Right ventricle myocardium superior (tissue), 1 donor: ENCODE measurements at regions not wholly inside any gene's neighbourhood (a gene's known extent, or its start where the extent isn't known, plus 50 kb on each side); places are given as distances from the start of the nearest gene placed in this dataset.

Source experiments
- ATAC-seq: fragments of 200-7000 bp; cut with Tn5 transposase; one replicate; pipeline ENCODE4 v1.9.1; 2020; ENCODE audit warnings: mild to moderate bottlenecking; ENCODE audit not compliant: poor library complexity
- DNase-seq: peaks from one replicate; pipeline ENCODE4 v3.0.0-alpha.2; 2020
- intact Hi-C: fragments of 100-400 bp; cut with DNase I; formaldehyde crosslinking; loops from one replicate; pipeline ENCODE4 v1.11.2; 2022
- donor health status: DM: no; HTN: yes; CAD: no; lungs with severe emphysema.

DNA sequence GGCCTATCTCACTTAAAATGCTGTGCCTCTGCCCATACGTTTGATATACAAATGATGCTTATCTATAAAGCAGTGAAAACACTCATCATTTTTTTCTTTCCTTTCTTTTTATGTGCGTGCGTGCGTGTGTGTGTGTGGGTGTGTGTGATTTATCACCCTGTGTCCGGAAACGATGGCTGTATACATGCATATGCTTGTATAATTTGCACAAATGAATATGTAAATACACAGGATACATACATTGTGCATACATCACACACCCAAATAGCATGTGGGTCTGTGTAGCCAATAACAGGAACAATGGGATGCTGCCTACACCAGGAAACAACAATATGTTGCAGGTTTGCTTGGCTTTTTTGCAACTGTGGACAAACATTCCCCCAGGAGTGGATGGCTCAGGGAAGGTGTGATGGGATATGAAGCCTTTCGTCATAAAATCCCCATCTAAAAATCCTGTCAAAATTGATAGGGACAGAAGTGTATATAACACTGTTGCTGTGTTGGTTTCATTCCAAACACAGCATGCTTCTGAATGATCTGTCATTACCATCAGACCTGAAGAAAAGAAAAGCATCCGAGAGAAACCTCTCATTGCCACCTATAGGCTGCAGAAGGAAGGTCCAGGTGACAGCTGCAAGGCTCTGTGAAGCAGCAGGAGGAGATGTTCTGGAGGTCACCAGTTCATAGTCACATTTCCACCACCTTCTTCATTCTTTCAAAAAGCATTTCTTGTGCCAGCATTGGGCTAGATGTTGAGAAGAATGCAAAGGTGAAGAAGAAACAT lies 503.9 kb upstream of the NR2F2 start:
- no peak for DNase-seq
- intact Hi-C loops: no loop called here
- ATAC-seq: no peak

DNA sequence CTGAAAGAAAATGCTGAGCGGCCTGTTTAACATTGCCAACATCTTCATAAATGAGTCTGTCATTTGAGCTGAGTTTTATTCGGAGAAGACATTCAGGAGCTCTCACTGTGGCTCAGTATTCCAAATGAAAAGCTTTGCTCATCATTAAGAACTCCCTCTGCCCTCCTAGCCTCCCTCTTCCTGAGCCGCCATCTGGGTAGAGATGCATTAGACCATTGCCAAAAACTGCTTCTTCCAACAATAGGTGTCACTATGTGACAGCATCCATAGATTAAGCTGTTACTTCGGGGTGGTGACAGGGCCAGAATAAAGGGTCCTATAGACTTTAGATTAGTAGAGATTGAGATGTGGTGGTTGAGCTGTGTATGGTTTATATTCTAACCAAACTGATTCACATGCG lies 501.4 kb upstream of the NR2F2 start:
- DNase-seq (no peak), ATAC-seq (no peak)
- intact Hi-C loops: no loop called here

DNA sequence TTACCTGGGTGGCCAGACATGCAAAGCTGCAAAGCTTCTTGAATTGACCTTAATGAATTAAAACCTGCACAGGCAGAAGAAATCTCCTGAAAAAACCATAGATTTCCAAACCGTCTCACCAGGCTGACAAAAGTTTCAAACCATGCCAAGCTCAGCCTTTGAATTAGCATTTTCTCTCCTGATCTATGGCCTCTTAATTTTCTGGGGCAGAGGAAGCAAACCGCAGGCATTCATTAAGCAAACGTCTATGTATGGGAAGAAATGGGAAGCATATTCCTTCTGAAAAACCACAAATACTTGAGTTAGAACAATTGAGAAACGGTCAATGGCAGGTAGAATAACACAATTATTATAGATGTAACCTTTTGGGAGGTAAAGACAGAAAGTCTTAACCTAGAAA lies 500.2 kb upstream of the NR2F2 start:
- ATAC-seq: no peak
- no peak for DNase-seq
- intact Hi-C loops: no loop called here

DNA sequence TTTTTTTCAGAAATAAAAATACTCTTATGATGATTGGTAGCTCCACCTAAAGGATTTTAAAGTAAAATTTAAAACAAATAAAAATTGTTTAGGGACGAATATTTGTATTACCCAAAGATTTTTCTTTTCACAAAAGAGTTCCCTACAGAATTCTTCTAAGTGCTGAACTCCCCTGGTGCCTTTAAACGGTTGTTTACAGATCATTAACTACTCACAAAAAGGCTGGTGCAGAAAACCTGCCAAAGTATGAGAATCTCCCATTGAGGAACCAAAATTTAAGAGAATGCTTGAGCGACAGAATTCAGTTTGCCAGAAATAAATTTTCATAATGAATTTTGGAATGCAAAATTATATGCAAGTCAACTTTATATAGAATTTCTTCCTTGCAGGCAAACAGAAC lies 497.8 kb upstream of the NR2F2 start:
- DNase-seq (no peak), ATAC-seq (no peak)
- intact Hi-C loops: no loop called here

DNA sequence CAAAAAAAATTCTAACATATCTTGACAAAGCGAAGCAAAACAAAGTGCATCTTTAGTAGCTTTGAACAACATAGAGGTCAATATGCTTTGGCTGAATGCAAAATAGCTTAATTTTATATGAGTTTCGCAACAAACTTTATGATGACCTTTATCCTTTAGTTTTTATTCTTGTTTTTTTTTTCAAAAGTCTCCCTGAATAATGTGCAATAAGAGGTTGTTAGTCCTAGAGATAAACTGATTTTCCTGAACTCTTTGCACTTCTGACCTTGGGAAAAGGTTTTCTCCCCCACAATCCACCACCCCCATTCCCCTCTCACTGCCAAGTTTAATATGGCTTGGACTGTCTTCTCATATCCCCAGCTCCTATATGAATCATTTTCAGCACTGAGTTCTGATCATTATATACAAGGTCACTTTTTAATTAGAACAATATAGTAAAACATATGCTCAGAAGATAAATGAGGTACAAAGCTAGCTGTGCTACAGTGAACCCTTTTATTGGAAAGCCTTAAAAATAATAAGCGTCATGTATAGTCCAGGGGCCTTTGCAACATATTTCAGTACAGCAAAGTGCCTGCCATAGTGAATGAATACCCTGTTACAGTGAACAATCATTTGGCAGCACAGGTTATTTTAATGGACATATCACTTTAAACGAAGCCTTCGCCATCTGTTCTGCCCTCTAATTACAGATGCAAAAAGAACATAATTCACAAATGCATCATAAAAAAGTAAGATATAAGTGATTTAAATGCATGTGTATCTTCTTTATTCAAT lies 496.3 kb upstream of the NR2F2 start:
- no peak for DNase-seq
- intact Hi-C loops: no loop called here
- no peak for ATAC-seq

DNA sequence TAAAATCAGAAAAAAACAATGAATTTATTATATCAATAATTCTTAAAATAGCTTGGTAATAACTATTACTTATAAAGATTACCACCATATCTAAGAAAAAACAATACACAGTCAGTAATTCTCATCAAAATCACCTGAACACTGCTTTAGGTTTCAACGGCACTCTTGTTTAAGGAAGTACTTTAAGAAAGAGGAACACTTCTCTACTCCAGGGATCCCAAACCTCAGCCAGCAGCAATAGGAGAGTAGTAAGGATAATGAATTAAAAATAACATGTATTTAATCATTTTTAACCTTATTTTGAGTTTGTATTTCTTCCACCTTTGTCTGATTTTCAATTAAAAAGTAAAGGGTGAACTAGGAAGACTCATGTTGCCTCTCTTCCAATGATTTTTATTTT lies 494.0 kb upstream of the NR2F2 start:
- intact Hi-C loops: no loop called here
- ATAC-seq (no peak), DNase-seq (no peak)

DNA sequence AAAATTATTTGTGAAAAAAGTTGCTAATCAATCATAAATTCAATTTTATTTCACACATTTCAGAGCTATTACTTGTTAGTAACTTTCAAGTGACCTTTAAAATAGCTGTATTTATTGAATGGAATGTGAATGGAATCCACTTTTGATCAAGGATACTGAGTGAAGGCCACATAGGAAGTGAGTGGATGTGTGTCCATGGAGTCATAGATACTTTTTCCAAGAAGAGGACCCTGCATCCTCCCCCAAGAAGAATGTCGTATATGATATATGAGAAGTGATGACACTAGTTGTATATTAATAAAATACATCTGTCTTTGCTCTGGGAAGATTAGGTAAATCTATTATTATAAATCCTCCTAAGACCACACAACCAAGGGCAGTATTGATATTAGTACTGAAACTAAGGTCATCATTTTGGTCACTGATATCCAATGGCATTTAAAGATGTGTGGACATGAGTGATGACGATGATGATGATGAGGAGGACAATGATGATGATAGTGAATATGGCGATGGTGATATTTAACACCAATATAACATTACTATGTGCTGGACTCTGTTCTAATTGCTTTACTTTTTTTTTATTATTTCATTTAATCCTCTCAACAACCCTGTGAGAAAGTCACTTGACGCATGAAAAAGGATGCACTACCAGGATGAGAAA lies 493.0 kb upstream of the NR2F2 start:
- ATAC-seq (no peak), DNase-seq (no peak)
- intact Hi-C loops: no loop called here

DNA sequence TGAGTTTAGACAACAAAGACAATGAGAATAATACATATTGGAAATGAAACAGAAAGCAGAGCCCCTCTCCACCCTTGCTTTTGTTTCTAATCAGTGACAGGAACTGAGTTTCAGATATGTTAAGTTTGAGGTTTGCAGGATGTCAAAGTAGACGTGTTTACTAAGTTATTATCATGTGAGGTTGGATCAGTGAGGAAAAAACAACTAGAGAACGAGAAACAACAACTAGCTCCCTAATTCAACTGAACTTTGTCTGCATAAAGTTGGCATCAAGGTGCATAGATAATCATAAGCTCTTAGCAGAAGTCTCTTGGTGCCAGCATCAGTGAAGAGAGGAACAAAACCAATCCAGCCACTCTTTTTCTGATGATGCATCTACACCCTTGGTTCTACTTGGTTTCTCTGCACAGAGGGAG lies 491.1 kb upstream of the NR2F2 start:
- DNase-seq (no peak), ATAC-seq (no peak)
- intact Hi-C loops: no loop called here

DNA sequence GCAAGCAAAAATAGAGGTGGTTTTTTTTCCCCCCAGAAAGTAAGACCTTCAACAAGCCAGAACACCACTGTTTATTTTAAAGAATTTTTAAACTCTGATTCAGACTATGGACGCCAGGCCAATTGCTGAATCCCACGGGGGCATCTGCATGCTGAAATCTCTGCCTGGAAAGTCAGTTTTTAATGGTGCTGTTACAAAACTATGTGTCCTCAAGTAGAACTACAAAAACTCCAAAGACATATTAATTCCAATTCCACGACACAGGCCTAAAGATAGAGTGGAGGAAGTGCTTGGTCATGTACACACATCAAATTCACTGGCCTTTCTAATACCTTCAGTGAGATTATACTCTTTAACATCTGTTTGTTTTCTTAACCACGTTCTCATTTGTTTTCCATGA lies 490.5 kb upstream of the NR2F2 start:
- intact Hi-C loops: loop anchor here (10.0 kb wide), 1 partner anchor 575 kb away; no protein-coding TSS in a partner anchor

DNA sequence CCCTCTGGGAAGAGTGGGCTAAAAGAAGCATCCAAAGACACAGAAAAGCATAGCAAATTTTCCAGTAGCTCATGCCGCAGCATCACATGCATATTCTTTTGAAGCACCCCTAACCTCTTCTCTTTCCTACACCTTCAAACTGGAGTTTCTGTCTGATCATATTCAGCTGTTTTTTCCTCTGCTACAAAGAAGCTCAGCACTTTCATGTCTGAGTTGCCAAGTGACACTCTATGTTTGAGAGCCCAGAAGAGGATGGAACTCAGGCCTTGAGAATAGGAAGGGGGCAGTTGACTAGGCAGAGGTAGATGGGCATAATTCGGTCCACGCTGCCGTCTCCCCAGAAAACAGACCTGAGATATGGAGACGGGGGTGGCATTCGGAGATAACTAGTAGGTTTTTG lies 489.6 kb upstream of the NR2F2 start:
- intact Hi-C loops: loop anchor here (10.0 kb wide), 1 partner anchor 576 kb away; no protein-coding TSS in a partner anchor
- no peak for DNase-seq

More for the DNA sequence above, 490.5 kb upstream of the NR2F2 start:
- peak; percentile 63 for ATAC-seq
- peak; percentile 70 for DNase-seq

DNA sequence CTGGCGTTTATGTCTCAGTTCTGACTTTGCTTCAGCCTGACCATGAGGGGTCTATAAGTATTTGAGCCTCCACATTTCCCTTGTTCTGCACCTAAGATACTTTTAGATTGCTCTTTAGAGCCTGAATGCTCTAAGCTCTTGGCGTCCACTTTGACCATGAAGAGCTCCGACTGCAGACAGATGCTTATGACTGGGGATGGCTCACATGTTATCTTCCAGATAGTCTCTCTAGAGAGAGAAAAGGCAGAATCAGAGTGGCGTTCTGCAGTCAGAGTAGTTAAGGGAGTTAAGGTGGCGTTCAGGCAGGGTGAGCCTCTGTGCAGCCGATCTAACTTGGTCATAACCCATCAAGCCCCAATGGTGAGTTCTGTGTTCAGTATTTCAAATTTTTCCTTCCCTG lies 487.9 kb upstream of the NR2F2 start:
- intact Hi-C loops: loop anchor here (10.0 kb wide), 1 partner anchor 578 kb away; no protein-coding TSS in a partner anchor
- ATAC-seq: no peak
- DNase-seq: no peak

More for the DNA sequence above, 489.6 kb upstream of the NR2F2 start:
- ATAC-seq: no peak

DNA sequence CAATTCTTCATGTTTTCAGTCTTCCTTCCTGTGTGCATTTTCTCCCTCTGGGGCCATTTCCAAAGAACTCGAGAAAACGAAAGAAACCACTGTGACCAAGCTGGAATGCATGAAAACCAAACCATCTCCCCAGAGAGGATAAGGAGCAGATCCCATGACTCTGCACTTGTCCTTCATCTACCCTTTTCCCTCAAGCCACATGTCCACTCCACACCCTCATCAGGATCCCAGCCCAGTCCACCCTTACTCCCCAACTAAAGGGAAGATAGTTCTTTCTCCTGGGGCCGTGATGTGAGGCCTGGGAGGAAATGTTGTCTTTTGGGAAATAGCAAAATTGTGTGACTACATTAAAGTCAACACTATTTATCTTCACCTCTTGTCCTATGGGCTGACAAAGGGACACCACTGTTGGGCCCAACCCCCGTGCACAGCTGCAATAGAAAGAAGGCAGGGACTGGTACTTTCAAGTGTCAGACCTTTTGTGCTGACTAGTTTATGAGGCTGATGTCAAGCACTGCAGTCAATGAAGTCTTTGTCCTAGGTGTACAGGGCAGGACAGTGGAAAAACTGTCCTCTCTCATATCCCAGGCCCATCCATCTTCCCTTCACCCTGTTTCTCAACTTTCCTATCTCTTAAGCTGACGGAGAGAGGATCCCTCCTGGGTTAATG lies 487.1 kb upstream of the NR2F2 start:
- ATAC-seq (peak; percentile 71), DNase-seq (peak; percentile 53)
- intact Hi-C loops: loop anchor here (10.0 kb wide), 1 partner anchor 579 kb away; no protein-coding TSS in a partner anchor

DNA sequence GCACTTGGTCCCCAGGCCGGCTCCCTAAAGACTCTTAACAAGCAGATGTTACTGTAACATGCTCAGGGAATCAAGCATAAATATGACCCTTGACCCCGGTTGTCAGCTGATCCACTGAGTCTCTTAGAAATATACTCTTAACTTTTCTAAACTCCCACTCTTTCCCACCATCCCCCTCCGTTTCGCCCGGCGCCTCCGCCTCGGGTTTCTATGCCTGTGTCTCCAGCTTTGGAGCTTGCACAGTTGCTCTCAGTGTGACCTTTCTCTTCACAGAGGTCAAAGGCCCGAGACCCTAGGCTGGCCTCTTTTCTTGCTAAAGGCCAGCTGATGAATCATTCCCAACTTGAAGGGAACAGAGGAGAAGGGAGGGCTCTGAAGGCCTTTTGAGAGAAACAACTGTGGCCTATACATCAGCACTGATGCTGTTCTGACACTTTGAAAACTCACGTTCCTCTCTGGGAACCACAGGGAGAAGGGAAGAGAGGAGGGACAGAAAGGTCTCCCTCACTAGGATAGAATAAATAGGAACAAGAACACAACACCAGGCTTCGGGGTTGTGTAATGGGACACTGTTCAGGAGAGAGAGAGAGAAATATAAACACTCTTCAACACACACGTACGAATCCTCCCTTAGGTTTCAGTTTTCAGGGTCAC lies 484.5 kb upstream of the NR2F2 start:
- intact Hi-C loops: loop anchor here (10.0 kb wide), 1 partner anchor 581 kb away; no protein-coding TSS in a partner anchor
- DNase-seq: peak; percentile 70
- ATAC-seq: peak; percentile 64

DNA sequence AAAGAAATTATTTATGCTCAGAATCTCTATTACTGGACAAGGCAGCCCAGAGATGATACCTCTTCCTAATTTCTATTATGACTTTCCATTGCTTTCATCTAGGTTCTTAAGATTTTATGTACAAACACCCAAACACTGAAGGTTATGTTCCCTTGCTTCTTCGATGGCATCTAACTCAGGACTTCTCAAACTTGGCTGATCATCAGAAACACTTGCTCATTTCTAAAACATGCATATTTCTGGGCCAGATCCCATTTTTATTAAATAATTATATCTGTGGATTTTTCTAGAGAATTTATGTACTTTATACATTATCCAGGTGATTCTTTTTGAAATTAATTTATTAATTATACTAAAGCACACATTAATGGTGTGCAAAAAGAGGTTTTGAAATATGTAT lies 482.4 kb upstream of the NR2F2 start:
- intact Hi-C loops: loop anchor here (10.0 kb wide), 1 partner anchor 583 kb away; no protein-coding TSS in a partner anchor
- ATAC-seq: no peak

DNA sequence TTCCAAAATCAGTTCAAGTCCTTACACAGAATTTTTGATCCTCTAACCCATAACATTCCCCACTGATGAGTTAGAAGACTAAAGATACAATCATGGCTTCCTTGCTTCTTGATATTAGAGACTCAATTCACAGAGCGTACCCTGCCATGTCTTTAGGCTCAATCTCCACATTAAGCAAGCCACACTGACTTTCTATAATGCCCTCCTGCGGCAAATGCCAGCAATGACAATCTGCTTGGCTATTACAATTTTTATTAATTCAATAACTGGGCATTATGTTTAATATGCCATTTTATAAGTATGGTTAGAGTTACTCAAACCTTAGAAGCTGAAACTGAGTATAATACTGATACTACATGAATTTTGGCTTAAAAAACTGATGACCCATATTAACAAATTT lies 479.7 kb upstream of the NR2F2 start:
- ATAC-seq (no peak), DNase-seq (no peak)
- intact Hi-C loops: no loop called here

More for the DNA sequence above, 482.4 kb upstream of the NR2F2 start:
- no peak for DNase-seq

DNA sequence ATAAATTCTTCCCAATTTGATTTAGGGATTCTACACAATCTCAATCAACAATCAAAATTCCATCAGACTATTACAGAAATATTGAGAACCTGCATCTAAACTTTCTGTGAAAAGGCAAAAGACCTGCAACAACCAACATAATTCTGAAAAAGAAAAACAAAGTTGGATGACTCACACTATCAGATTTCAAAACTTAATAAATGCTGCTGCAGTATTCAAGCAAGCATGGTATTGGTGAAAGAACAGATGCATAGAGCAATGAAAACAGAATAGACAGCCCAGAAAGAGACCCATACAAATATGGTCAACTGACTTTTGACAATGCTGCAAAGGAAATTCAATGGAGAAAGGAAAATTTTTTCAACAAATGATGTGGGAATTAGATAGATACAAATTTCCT lies 477.1 kb upstream of the NR2F2 start:
- DNase-seq: no peak
- ATAC-seq: no peak
- intact Hi-C loops: no loop called here

DNA sequence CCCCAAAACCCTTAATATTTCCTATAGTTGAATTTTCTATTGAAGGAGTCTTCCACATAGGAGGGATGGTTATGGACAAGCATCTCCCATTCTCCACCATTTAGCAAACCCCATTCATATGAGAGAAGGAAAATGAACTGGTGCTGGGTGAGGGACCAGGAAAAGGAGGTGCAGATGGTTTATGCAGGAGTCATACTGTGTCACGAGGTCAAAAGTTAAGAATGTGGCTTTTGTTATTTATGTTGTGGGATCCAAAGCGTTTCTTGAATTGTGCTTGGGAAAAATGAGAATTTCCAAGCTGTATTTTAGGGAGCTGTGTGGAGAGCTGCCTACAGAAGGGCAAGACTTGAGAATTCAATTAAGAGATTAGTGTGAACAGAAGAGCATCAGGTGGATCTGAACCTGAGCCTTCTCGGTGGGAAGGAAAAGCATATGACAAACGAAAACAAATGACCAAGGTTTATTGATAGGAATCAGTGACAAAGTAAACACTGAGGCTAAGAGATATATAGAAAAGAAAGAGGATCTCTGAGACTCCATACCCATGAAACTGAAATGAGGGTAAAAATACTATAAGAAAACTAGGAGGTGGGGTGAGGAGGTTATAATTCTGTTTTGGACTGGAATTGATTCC lies 473.3 kb upstream of the NR2F2 start:
- no peak for DNase-seq
- intact Hi-C loops: no loop called here
- ATAC-seq: no peak

DNA sequence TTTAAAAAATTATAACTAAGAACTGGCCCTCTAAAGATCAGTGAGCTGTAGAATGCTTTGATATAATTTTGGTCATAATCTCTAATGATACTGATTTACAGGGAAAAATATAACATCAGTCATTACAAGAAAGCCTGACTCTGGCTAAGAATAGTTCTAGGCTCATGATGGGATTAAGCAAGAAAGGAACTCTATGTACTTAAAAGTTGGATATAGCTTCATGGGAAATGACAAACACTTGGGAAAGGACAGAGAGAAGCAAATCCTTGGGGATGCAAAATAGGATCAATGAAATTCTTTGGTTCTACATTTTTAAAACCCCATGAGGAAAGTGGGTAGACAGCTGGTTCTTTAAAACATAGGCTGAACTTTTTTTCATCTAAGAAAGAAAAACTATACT lies 472.7 kb upstream of the NR2F2 start:
- no peak for ATAC-seq
- intact Hi-C loops: no loop called here
- no peak for DNase-seq
